ENCODE measurements at regions not wholly inside any gene's neighbourhood (a gene's known extent, or its start where the extent isn't known, plus 50 kb on each side); places are given as distances from the start of the nearest gene placed in this dataset.

- Histone ChIP-seq H3K9me2 (ENCODE audit: insufficient read depth) (no peaks in the 10 kb centered on the region), H3K27ac (no peak overlapping the region), H2AFZ (no peak overlapping the region), H3K4me1 (replicated peaks; ENCODE audit: insufficient read depth) (peaks cover 40% of the 10 kb centered on the region), H3K4me3 (no peak overlapping the region), H3K27me3 (ENCODE audit: insufficient read depth, low read depth) (no peaks in the 10 kb centered on the region), H3K36me3 (ENCODE audit: low read depth) (no peaks in the 10 kb centered on the region), H4K20me1 (ENCODE audit: insufficient read depth) (no peaks in the 10 kb centered on the region), H3K9me3 (ENCODE audit: insufficient read depth, low read depth) (no peaks in the 10 kb centered on the region), H3F3A (ENCODE audit: insufficient read depth, low read depth) (peaks cover 9% of the 10 kb centered on the region; the same call in 1 of the 2 replicates), H3K79me2 (ENCODE audit: low read depth) (no peaks in the 10 kb centered on the region), H3K4me2 (no peak overlapping the region)
- ChIA-PET CTCF (no interaction called here), POLR2A (ENCODE audit: unreplicated experiment) (no interaction called here)
- DNase-seq = no peak
- intact Hi-C loops (cut with micrococcal nuclease; ENCODE audit: unreplicated experiment) = no loop called here
- BruUV-seq (replicated peaks) = no TSS peak
- no peak for TF ChIP-seq EZH2 (IDR thresholded peaks at IDR 0.05; ENCODE audit: low read depth)
- TF ChIP-seq CTCF (conservative IDR thresholded peaks at IDR 0.05) = no peak
Measured at GRCh38 chr6:43847741-43848630, 78.0 kb downstream of the VEGFA start.

GRCh38 chr6:43846556-43846955 lies 76.5 kb downstream of the VEGFA start:
- ChIA-PET POLR2A (ENCODE audit: unreplicated experiment) (no interaction called here), CTCF (no interaction called here)
- Histone ChIP-seq H3K4me1 (replicated peaks; ENCODE audit: insufficient read depth) (peaks cover 35% of the 10 kb centered on the region), H3K9me3 (ENCODE audit: insufficient read depth, low read depth) (no peaks in the 10 kb centered on the region), H3K79me2 (ENCODE audit: low read depth) (no peaks in the 10 kb centered on the region), H3K36me3 (ENCODE audit: low read depth) (no peaks in the 10 kb centered on the region), H3K4me2 (no peak overlapping the region), H3K27ac (no peak overlapping the region), H4K20me1 (ENCODE audit: insufficient read depth) (no peaks in the 10 kb centered on the region), H3K9me2 (ENCODE audit: insufficient read depth) (no peaks in the 10 kb centered on the region), H2AFZ (no peak overlapping the region), H3K27me3 (ENCODE audit: insufficient read depth, low read depth) (no peaks in the 10 kb centered on the region), H3F3A (ENCODE audit: insufficient read depth, low read depth) (no peaks in the 10 kb centered on the region; the same call in 1 of the 2 replicates), H3K4me3 (no peak overlapping the region)
- DNase-seq = no peak
- BruUV-seq (replicated peaks) = no TSS peak
- intact Hi-C loops (cut with micrococcal nuclease; ENCODE audit: unreplicated experiment) = no loop called here
- TF ChIP-seq CTCF (conservative IDR thresholded peaks at IDR 0.05) (no peak), EZH2 (IDR thresholded peaks at IDR 0.05; ENCODE audit: low read depth) (no peak)

DNA sequence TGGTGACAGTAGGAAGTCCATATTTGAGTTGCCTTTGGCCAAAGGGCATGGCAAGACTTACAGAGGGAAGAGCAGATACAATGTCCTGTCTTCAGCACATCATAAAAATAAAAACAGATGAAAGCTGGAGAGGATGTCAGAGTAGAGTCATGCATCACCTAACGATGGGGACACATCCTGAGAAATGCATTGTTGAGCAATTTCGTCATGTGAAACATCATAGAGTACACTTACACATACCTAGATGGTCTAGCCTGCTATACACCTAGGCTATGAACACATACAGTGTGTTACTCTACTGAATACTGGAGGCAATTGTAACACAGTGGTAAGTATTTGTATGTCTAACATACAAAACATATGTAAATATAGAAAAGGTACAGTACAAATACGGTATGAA lies 75.6 kb downstream of the VEGFA start:
- Histone ChIP-seq H3K4me2 (no peak overlapping the region), H3K27ac (no peak overlapping the region), H3K9me3 (ENCODE audit: insufficient read depth, low read depth) (no peaks in the 10 kb centered on the region), H4K20me1 (ENCODE audit: insufficient read depth) (no peaks in the 10 kb centered on the region), H3K79me2 (ENCODE audit: low read depth) (no peaks in the 10 kb centered on the region), H3K36me3 (ENCODE audit: low read depth) (no peaks in the 10 kb centered on the region), H3K9me2 (ENCODE audit: insufficient read depth) (no peaks in the 10 kb centered on the region), H3K4me3 (no peak overlapping the region), H3K4me1 (replicated peaks; ENCODE audit: insufficient read depth) (peaks cover 25% of the 10 kb centered on the region), H3K27me3 (ENCODE audit: insufficient read depth, low read depth) (no peaks in the 10 kb centered on the region), H3F3A (ENCODE audit: insufficient read depth, low read depth) (no peaks in the 10 kb centered on the region; the same call in 1 of the 2 replicates), H2AFZ (no peak overlapping the region)
- DNase-seq = no peak
- POLR2A ChIA-PET (ENCODE audit: unreplicated experiment) = no interaction called here
- no TSS peak for BruUV-seq (replicated peaks)
- CTCF ChIA-PET = no interaction called here
- intact Hi-C loops (cut with micrococcal nuclease; ENCODE audit: unreplicated experiment) = no loop called here
- TF ChIP-seq CTCF (conservative IDR thresholded peaks at IDR 0.05) (no peak), EZH2 (IDR thresholded peaks at IDR 0.05; ENCODE audit: low read depth) (no peak)

All from PC-9 (cell line).